B cell (primary cell): ENCODE measurements at regions not wholly inside any gene's neighbourhood (a gene's known extent, or its start where the extent isn't known, plus 50 kb on each side); places are given as distances from the start of the nearest gene placed in this dataset.

ENCODE experiments used
- EZH2 ChIP-seq: IDR thresholded peaks from 2 replicates; pipeline ENCODE4 v1.6.1; 2012; ENCODE audit warnings: borderline replicate concordance, low read depth, mild to moderate bottlenecking, moderate library complexity, low read length; ENCODE audit not compliant: insufficient read depth, poor library complexity, severe bottlenecking
- TF ChIP-seq, protein P1 (sequence below): fragments of 200-600 bp; IDR thresholded peaks from one replicate; pipeline ENCODE4 v1.8.0; 2022; ENCODE audit warnings: antibody characterized with exemption, mild to moderate bottlenecking

GRCh38 chr16:73459586-73459985 is 411.7 kb upstream of the ZFHX3 start:
- TF ChIP-seq, protein P1, sequence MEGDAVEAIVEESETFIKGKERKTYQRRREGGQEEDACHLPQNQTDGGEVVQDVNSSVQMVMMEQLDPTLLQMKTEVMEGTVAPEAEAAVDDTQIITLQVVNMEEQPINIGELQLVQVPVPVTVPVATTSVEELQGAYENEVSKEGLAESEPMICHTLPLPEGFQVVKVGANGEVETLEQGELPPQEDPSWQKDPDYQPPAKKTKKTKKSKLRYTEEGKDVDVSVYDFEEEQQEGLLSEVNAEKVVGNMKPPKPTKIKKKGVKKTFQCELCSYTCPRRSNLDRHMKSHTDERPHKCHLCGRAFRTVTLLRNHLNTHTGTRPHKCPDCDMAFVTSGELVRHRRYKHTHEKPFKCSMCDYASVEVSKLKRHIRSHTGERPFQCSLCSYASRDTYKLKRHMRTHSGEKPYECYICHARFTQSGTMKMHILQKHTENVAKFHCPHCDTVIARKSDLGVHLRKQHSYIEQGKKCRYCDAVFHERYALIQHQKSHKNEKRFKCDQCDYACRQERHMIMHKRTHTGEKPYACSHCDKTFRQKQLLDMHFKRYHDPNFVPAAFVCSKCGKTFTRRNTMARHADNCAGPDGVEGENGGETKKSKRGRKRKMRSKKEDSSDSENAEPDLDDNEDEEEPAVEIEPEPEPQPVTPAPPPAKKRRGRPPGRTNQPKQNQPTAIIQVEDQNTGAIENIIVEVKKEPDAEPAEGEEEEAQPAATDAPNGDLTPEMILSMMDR = no peak
- no peak for TF ChIP-seq EZH2
